Upper lobe of left lung (tissue), 6 donors: ENCODE measurements at regions not wholly inside any gene's neighbourhood (a gene's known extent, or its start where the extent isn't known, plus 50 kb on each side); places are given as distances from the start of the nearest gene placed in this dataset.

Experiments used
- ATAC-seq, 2 donors: fragments of 200-7000 bp; cut with Tn5 transposase; one replicate each; pipeline ENCODE4 v1.9.1; 2022; ENCODE audit warnings: mild to moderate bottlenecking in 2 of 2, moderate library complexity in 2 of 2; ENCODE audit not compliant: low FRiP score in 2 of 2
- DNase-seq, 2 donors: peaks; one replicate each; pipeline ENCODE4 v3.0.0-alpha.2; 2019 to 2020
- H3K27ac ChIP-seq, 4 donors: fragments of 200-600 bp; sonication (generic); one replicate each; pipeline ENCODE4 v1.5.1; 2016 to 2019
- H3K27me3 ChIP-seq, 4 donors: fragments of 200-600 bp; sonication (generic); one replicate each; pipeline ENCODE4 v1.5.1; 2017 to 2019
- H3K36me3 ChIP-seq, 4 donors: fragments of 200-600 bp; sonication (generic); one replicate each; pipeline ENCODE4 v1.5.1; 2016 to 2019
- H3K4me1 ChIP-seq, 4 donors: fragments of 200-600 bp; sonication (generic); one replicate each; pipeline ENCODE4 v1.5.1; 2018 to 2019
- H3K4me3 ChIP-seq, 4 donors: fragments of 200-600 bp; sonication (generic); one replicate each; pipeline ENCODE4 v1.5.1; 2017 to 2019; ENCODE audit warnings: mild to moderate bottlenecking in 2 of 4, moderate library complexity in 1 of 4
- H3K9me3 ChIP-seq, 4 donors: fragments of 200-600 bp; sonication (generic); one replicate each; pipeline ENCODE4 v1.5.1; 2018 to 2019
- CTCF ChIP-seq, 6 experiments: fragments of 450-650 bp in 4 of 6; fragments of 200-600 bp in 2 of 6; sonication (generic) in 2 of 6; IDR thresholded peaks; one replicate each; pipeline ENCODE4 v1.5.1; 2016 to 2019; ENCODE audit warnings: antibody characterized with exemption in 6 of 6
- EP300 ChIP-seq, 4 donors: sonication (generic); formaldehyde crosslinking; IDR thresholded peaks; one replicate each; pipeline ENCODE4 v1.5.1; 2017; ENCODE audit warnings: antibody characterized with exemption in 4 of 4, control low read depth in 2 of 4
- POLR2A ChIP-seq, 4 donors: fragments of 450-650 bp; IDR thresholded peaks; one replicate each; pipeline ENCODE4 v1.5.1; 2016 to 2017; ENCODE audit warnings: antibody characterized with exemption in 4 of 4, mild to moderate bottlenecking in 2 of 4
- POLR2AphosphoS5 ChIP-seq, 2 donors: sonication (generic); formaldehyde crosslinking; IDR thresholded peaks; one replicate each; pipeline ENCODE4 v1.5.1; 2017; ENCODE audit warnings: antibody characterized with exemption in 2 of 2
- WGBS, 2 donors: methylation state at CpG; one replicate each; pipeline ENCODE4 v1.1.5; 2017 to 2018; 5-methylcytosine and 5-hydroxymethylcytosine counted together
- donor health status: DM: no; HTN: no; CAD: no; lungs with moderate emphysema.
- donor health status: DM: no; HTN: yes; CAD: no; lungs with severe emphysema.

GRCh38 chr5:125713109-125713805, 710.0 kb upstream of the GRAMD2B start:
- DNase-seq (no peak), ATAC-seq (no peak)
- TF ChIP-seq EP300 (IDR thresholded peaks at IDR 0.05) = no peak
- no peak for TF ChIP-seq POLR2AphosphoS5 (IDR thresholded peaks at IDR 0.05)
- no peak for TF ChIP-seq POLR2A (IDR thresholded peaks at IDR 0.05)
- Histone ChIP-seq H3K27ac (no peak overlapping the region), H3K4me1 (no peaks in the 10 kb centered on the region), H3K27me3 (no peaks in the 10 kb centered on the region), H3K4me3 (no peak overlapping the region), H3K9me3 (no peaks in the 10 kb centered on the region), H3K36me3 (no peaks in the 10 kb centered on the region)
- WGBS, 2 donors = 84 to 87% methylated on average over 8 of the region's 8 CpGs

GRCh38 chr5:125715216-125715615, 708.0 kb upstream of the GRAMD2B start:
- Histone ChIP-seq H3K4me3 (no peak overlapping the region), H3K4me1 (peaks cover 0 to 4% (median 0%) of the 10 kb centered on the region in 4 donors), H3K9me3 (no peaks in the 10 kb centered on the region), H3K27me3 (no peaks in the 10 kb centered on the region), H3K36me3 (no peaks in the 10 kb centered on the region), H3K27ac (no peak overlapping the region)
- 94 to 99% methylated on average over 2 of the region's 2 CpGs for WGBS, 2 donors
- ATAC-seq (no peak), DNase-seq (no peak)
- TF ChIP-seq POLR2A (IDR thresholded peaks at IDR 0.05) (no peak), CTCF (IDR thresholded peaks at IDR 0.05) (no peak), EP300 (IDR thresholded peaks at IDR 0.05) (no peak), POLR2AphosphoS5 (IDR thresholded peaks at IDR 0.05) (no peak)

GRCh38 chr5:125717209-125717608, 706.0 kb upstream of the GRAMD2B start:
- H3K36me3 ChIP-seq = no peaks in the 10 kb centered on the region
- no peak for ATAC-seq
- peaks cover 0 to 4% (median 0%) of the 10 kb centered on the region in 4 donors for H3K4me1 ChIP-seq
- TF ChIP-seq CTCF (IDR thresholded peaks at IDR 0.05) (no peak), POLR2A (IDR thresholded peaks at IDR 0.05) (no peak), POLR2AphosphoS5 (IDR thresholded peaks at IDR 0.05) (no peak), EP300 (IDR thresholded peaks at IDR 0.05) (no peak)
- no peak overlapping the region for H3K4me3 ChIP-seq
- no peak for DNase-seq
- H3K27me3 ChIP-seq = no peaks in the 10 kb centered on the region
- no peak overlapping the region for H3K27ac ChIP-seq
- no peaks in the 10 kb centered on the region for H3K9me3 ChIP-seq

- Histone ChIP-seq H3K36me3 (no peaks in the 10 kb centered on the region), H3K27ac (peak overlapping the region in 1 of 4 donors; percentile 11), H3K9me3 (no peaks in the 10 kb centered on the region), H3K4me3 (no peak overlapping the region), H3K27me3 (no peaks in the 10 kb centered on the region), H3K4me1 (peaks cover 0 to 4% (median 0%) of the 10 kb centered on the region in 4 donors)
- TF ChIP-seq CTCF (IDR thresholded peaks at IDR 0.05) = no peak
- TF ChIP-seq EP300 (IDR thresholded peaks at IDR 0.05) = peak in 1 of 4 donors; percentile 24
- 52 to 65% methylated on average over 9 of the region's 9 CpGs for WGBS, 2 donors
- ATAC-seq (peak; percentile 41 to 91), DNase-seq (peak in 1 of 2 donors; percentile 54)
Observed at GRCh38 chr5:125719681-125720347, 703.4 kb upstream of the GRAMD2B start.

- WGBS, 2 donors = 74 to 78% methylated on average over 2 of the region's 2 CpGs
- TF ChIP-seq CTCF (IDR thresholded peaks at IDR 0.05) (no peak), POLR2A (IDR thresholded peaks at IDR 0.05) (no peak), POLR2AphosphoS5 (IDR thresholded peaks at IDR 0.05) (no peak), EP300 (IDR thresholded peaks at IDR 0.05) (no peak)
- DNase-seq (no peak), ATAC-seq (no peak)
- Histone ChIP-seq H3K4me1 (peaks cover 0 to 4% (median 0%) of the 10 kb centered on the region in 4 donors), H3K27ac (peak overlapping the region in 1 of 4 donors; percentile 11), H3K4me3 (no peak overlapping the region), H3K9me3 (no peaks in the 10 kb centered on the region), H3K27me3 (no peaks in the 10 kb centered on the region), H3K36me3 (no peaks in the 10 kb centered on the region)
Observed at GRCh38 chr5:125720348-125720685, 702.9 kb upstream of the GRAMD2B start.
